Mammary epithelial cell (primary cell): ENCODE measurements at regions not wholly inside any gene's neighbourhood (a gene's known extent, or its start where the extent isn't known, plus 50 kb on each side); places are given as distances from the start of the nearest gene placed in this dataset.

ENCODE experiments used
- CTCF ChIP-seq, 2 donors: IDR thresholded peaks in 1 of 2; conservative IDR thresholded peaks in 1 of 2; 2 replicates each; pipeline ENCODE4 v1.5.1; 2011 to 2012; ENCODE audit warnings: inconsistent platforms in 2 of 2, low read length in 2 of 2, mild to moderate bottlenecking in 2 of 2, control low read depth in 1 of 2, low read depth in 1 of 2; ENCODE audit not compliant: insufficient read depth in 1 of 2; ENCODE audit errors: extremely low read depth in 1 of 2
- EZH2 ChIP-seq: IDR thresholded peaks from 2 replicates; pipeline ENCODE4 v1.6.1; 2012; ENCODE audit warnings: low read length, inconsistent platforms, borderline replicate concordance

GRCh38 chr12:82121545-82121944, 236.6 kb downstream of the CCDC59 start:
- TF ChIP-seq CTCF (conservative IDR thresholded peaks at IDR 0.05 in 1 of 2, IDR thresholded peaks at IDR 0.05 in 1 of 2; ENCODE audit: extremely low read depth in 1 of 2, insufficient read depth in 1 of 2, low read depth in 1 of 2, low read length in 2 of 2), result no peak
- no peak for TF ChIP-seq EZH2
